GM12878 (cell line): ENCODE measurements at regions not wholly inside any gene's neighbourhood (a gene's known extent, or its start where the extent isn't known, plus 50 kb on each side); places are given as distances from the start of the nearest gene placed in this dataset.

Source experiments
- CEBPB ChIP-seq, 2 experiments: fragments of 150-350 bp in 1 of 2; IDR thresholded peaks; 2 replicates each; pipeline ENCODE4 v1.6.1; 2012 to 2014; ENCODE audit warnings: low read depth in 2 of 2, low read length in 2 of 2, borderline replicate concordance in 1 of 2, inconsistent platforms in 1 of 2
- CTCF ChIP-seq, 3 experiments: IDR thresholded peaks in 2 of 3; conservative IDR thresholded peaks in 1 of 3; 2 replicates each; pipeline ENCODE4 v1.5.1; 2011; ENCODE audit warnings: low read depth in 3 of 3, low read length in 3 of 3, mild to moderate bottlenecking in 3 of 3, control low read depth in 2 of 3, moderate library complexity in 2 of 3, inconsistent platforms in 1 of 3, mixed read lengths in 1 of 3; ENCODE audit not compliant: control insufficient read depth in 2 of 3, insufficient read depth in 1 of 3; ENCODE audit errors: extremely low read depth in 1 of 3
- E2F8 ChIP-seq: fragments of 450-650 bp; IDR thresholded peaks from 2 replicates; pipeline ENCODE4 v1.6.1; 2018; ENCODE audit warnings: mild to moderate bottlenecking, low read depth, moderate library complexity; ENCODE audit not compliant: partially characterized antibody
- EZH2 ChIP-seq: IDR thresholded peaks from 2 replicates; pipeline ENCODE4 v1.6.1; 2012; ENCODE audit warnings: low read depth, mild to moderate bottlenecking, control low read depth, inconsistent platforms, low read length, borderline replicate concordance; ENCODE audit not compliant: control insufficient read depth
- SIX5 ChIP-seq: IDR thresholded peaks from 2 replicates; pipeline ENCODE4 v1.6.1; 2011; ENCODE audit warnings: mild to moderate bottlenecking, low read depth, low read length, moderate library complexity; ENCODE audit not compliant: severe bottlenecking
- USF1 ChIP-seq: IDR thresholded peaks from 2 replicates; pipeline ENCODE4 v1.6.1; 2011; ENCODE audit warnings: borderline replicate concordance, low read depth, mild to moderate bottlenecking, moderate library complexity, mixed read lengths, low read length; ENCODE audit not compliant: insufficient read depth; ENCODE audit errors: extremely low read length
- ZBTB33 ChIP-seq: fragments of 450-650 bp; IDR thresholded peaks from 2 replicates; pipeline ENCODE4 v1.6.1; 2017; ENCODE audit warnings: mild to moderate bottlenecking

- TF ChIP-seq EZH2 (no peak), ZBTB33 (no peak), CEBPB (IDR thresholded peaks at IDR 0.05; ENCODE audit: borderline replicate concordance in 1 of 2, low read depth in 2 of 2, low read length in 2 of 2) (no peak), USF1 (no peak), CTCF (IDR thresholded peaks at IDR 0.05 in 2 of 3, conservative IDR thresholded peaks at IDR 0.05 in 1 of 3; ENCODE audit: control insufficient read depth in 2 of 3, extremely low read depth in 1 of 3, insufficient read depth in 1 of 3, low read depth in 3 of 3, low read length in 3 of 3) (no peak), SIX5 (no peak), E2F8 (no peak)
Measured at GRCh38 chr14:31982642-31983041, 94.5 kb upstream of the ARHGAP5 start.
